ENCODE measurements at regions not wholly inside any gene's neighbourhood (a gene's known extent, or its start where the extent isn't known, plus 50 kb on each side); places are given as distances from the start of the nearest gene placed in this dataset.

GRCh38 chr5:23727271-23727670 is 219.9 kb downstream of the PRDM9 start:
- TF ChIP-seq POLR2A (IDR thresholded peaks at IDR 0.05) = no peak
- TF ChIP-seq CTCF (IDR thresholded peaks at IDR 0.05) = no peak
